ENCODE measurements at regions not wholly inside any gene's neighbourhood (a gene's known extent, or its start where the extent isn't known, plus 50 kb on each side); places are given as distances from the start of the nearest gene placed in this dataset.

DNA sequence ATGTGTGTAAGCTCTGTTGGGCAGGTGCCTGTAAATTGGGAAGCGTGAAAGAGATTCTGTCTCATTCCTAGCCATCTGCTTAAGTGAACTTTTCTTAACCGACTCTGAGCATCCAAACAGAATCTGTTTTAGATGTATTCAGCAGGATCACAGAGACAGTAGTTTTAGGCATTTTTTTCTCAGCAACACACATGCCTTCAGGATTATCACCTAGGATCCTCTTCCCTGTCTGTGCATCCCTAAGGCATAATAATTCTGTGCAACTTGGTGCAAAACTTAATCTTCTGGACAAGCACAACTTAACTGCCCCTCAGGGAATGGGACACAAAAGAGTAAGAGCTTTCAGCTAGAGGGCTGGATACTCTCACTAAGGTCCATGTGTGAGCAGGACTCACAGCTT, 284.8 kb downstream of the C7orf25 start:
- no peak overlapping the region for H3K4me2 ChIP-seq (ENCODE audit: low read length)
- H3K36me3 ChIP-seq (ENCODE audit: insufficient read depth, low read length), result no peaks in the 10 kb centered on the region
- H3K79me2 ChIP-seq (replicated peaks; ENCODE audit: insufficient read depth, low read length), result no peaks in the 10 kb centered on the region
- TF ChIP-seq RAD21 (conservative IDR thresholded peaks at IDR 0.05) (no peak), TAF1 (IDR thresholded peaks at IDR 0.05; ENCODE audit: low read depth) (no peak), POLR2AphosphoS5 (IDR thresholded peaks at IDR 0.05) (no peak), EZH2 (IDR thresholded peaks at IDR 0.05; ENCODE audit: borderline replicate concordance, insufficient read depth, low read length, poor library complexity, severe bottlenecking) (no peak), EP300 (conservative IDR thresholded peaks at IDR 0.05; ENCODE audit: poor library complexity, severe bottlenecking) (no peak)
- no peaks in the 10 kb centered on the region for H4K20me1 ChIP-seq (ENCODE audit: insufficient read depth)
- no peak overlapping the region for H3K9ac ChIP-seq (ENCODE audit: low read length)
- no peaks in the 10 kb centered on the region for H3K9me2 ChIP-seq (ENCODE audit: insufficient read depth, low read length)
- H2AFZ ChIP-seq (ENCODE audit: low read depth, low read length), result no peak overlapping the region
- no peaks in the 10 kb centered on the region for H3K9me3 ChIP-seq (ENCODE audit: low read length)
- no peak overlapping the region for H3K4me3 ChIP-seq (ENCODE audit: low read length)
- no peaks in the 10 kb centered on the region for H3F3A ChIP-seq (ENCODE audit: insufficient read depth, low read length, poor library complexity, severe bottlenecking)
- H3K27me3 ChIP-seq (ENCODE audit: insufficient read depth, low read depth, low read length), result no peaks in the 10 kb centered on the region
- H3K27ac ChIP-seq (ENCODE audit: low read length), result no peak overlapping the region

- H4K20me1 ChIP-seq (ENCODE audit: insufficient read depth), result no peaks in the 10 kb centered on the region
- no peaks in the 10 kb centered on the region for H3K36me3 ChIP-seq (ENCODE audit: insufficient read depth, low read length)
- no peak overlapping the region for H2AFZ ChIP-seq (ENCODE audit: low read depth, low read length)
- H3K9ac ChIP-seq (ENCODE audit: low read length), result no peak overlapping the region
- H3K4me2 ChIP-seq (ENCODE audit: low read length), result no peak overlapping the region
- no peak overlapping the region for H3K27ac ChIP-seq (ENCODE audit: low read length)
- no peaks in the 10 kb centered on the region for H3K9me3 ChIP-seq (ENCODE audit: low read length)
- no peaks in the 10 kb centered on the region for H3K27me3 ChIP-seq (ENCODE audit: insufficient read depth, low read depth, low read length)
- no peaks in the 10 kb centered on the region for H3K79me2 ChIP-seq (replicated peaks; ENCODE audit: insufficient read depth, low read length)
- TF ChIP-seq EP300 (conservative IDR thresholded peaks at IDR 0.05; ENCODE audit: poor library complexity, severe bottlenecking) (no peak), POLR2AphosphoS5 (IDR thresholded peaks at IDR 0.05) (no peak), SMC3 (conservative IDR thresholded peaks at IDR 0.05; ENCODE audit: poor library complexity) (no peak), MXI1 (conservative IDR thresholded peaks at IDR 0.05; ENCODE audit: poor library complexity, severe bottlenecking) (no peak), EZH2 (IDR thresholded peaks at IDR 0.05; ENCODE audit: borderline replicate concordance, insufficient read depth, low read length, poor library complexity, severe bottlenecking) (no peak), CTCF (IDR thresholded peaks at IDR 0.05; ENCODE audit: poor library complexity, severe bottlenecking) (no peak)
- no peaks in the 10 kb centered on the region for H3F3A ChIP-seq (ENCODE audit: insufficient read depth, low read length, poor library complexity, severe bottlenecking)
- no peaks in the 10 kb centered on the region for H3K9me2 ChIP-seq (ENCODE audit: insufficient read depth, low read length)
- H3K4me3 ChIP-seq (ENCODE audit: low read length), result no peak overlapping the region
These were observed 286.4 kb downstream of the C7orf25 start for GRCh38 chr7:42625421-42625820.

GRCh38 chr7:42624471-42624870, 287.4 kb downstream of the C7orf25 start:
- no peaks in the 10 kb centered on the region for H4K20me1 ChIP-seq (ENCODE audit: insufficient read depth)
- TF ChIP-seq SMC3 (conservative IDR thresholded peaks at IDR 0.05; ENCODE audit: poor library complexity) (no peak), RAD21 (conservative IDR thresholded peaks at IDR 0.05) (no peak), EZH2 (IDR thresholded peaks at IDR 0.05; ENCODE audit: borderline replicate concordance, insufficient read depth, low read length, poor library complexity, severe bottlenecking) (no peak), TAF1 (IDR thresholded peaks at IDR 0.05; ENCODE audit: low read depth) (no peak), EP300 (conservative IDR thresholded peaks at IDR 0.05; ENCODE audit: poor library complexity, severe bottlenecking) (no peak), CTCF (IDR thresholded peaks at IDR 0.05; ENCODE audit: poor library complexity, severe bottlenecking) (no peak)
- H3K36me3 ChIP-seq (ENCODE audit: insufficient read depth, low read length), result no peaks in the 10 kb centered on the region
- no peaks in the 10 kb centered on the region for H3K27me3 ChIP-seq (ENCODE audit: insufficient read depth, low read depth, low read length)
- no peaks in the 10 kb centered on the region for H3K9me2 ChIP-seq (ENCODE audit: insufficient read depth, low read length)
- no peak overlapping the region for H3K4me3 ChIP-seq (ENCODE audit: low read length)
- no peaks in the 10 kb centered on the region for H3F3A ChIP-seq (ENCODE audit: insufficient read depth, low read length, poor library complexity, severe bottlenecking)
- H3K9me3 ChIP-seq (ENCODE audit: low read length), result no peaks in the 10 kb centered on the region
- no peaks in the 10 kb centered on the region for H3K79me2 ChIP-seq (replicated peaks; ENCODE audit: insufficient read depth, low read length)
- no peak overlapping the region for H3K4me2 ChIP-seq (ENCODE audit: low read length)
- H3K9ac ChIP-seq (ENCODE audit: low read length), result no peak overlapping the region
- no peak overlapping the region for H2AFZ ChIP-seq (ENCODE audit: low read depth, low read length)
- no peak overlapping the region for H3K27ac ChIP-seq (ENCODE audit: low read length)

Measured in neural cell (in vitro differentiated cells).